ENCODE measurements at regions not wholly inside any gene's neighbourhood (a gene's known extent, or its start where the extent isn't known, plus 50 kb on each side); places are given as distances from the start of the nearest gene placed in this dataset.

GRCh38 chr13:74004109-74004508, 130.1 kb downstream of the KLF12 start (continued):
- TF ChIP-seq HMGXB4 (CRISPR knock-in tag; IDR thresholded peaks at IDR 0.05) (no peak), E2F1 (CRISPR knock-in tag; IDR thresholded peaks at IDR 0.05) (no peak), SP1 (CRISPR knock-in tag; conservative IDR thresholded peaks at IDR 0.05) (no peak), CBFB (CRISPR knock-in tag; IDR thresholded peaks at IDR 0.05; ENCODE audit: low read depth) (no peak)

GRCh38 chr13:74003374-74003773, 130.8 kb downstream of the KLF12 start:
- H3K4me3 Mint-ChIP-seq, result no peak overlapping the region
- no peaks in the 10 kb centered on the region for H3K9me3 Mint-ChIP-seq
- CTCF ChIA-PET, result no interaction called here
- no peak overlapping the region for H3K27ac Mint-ChIP-seq
- no peaks in the 10 kb centered on the region for H3K4me1 Mint-ChIP-seq
- ATAC-seq, result no peak
- H3K36me3 Mint-ChIP-seq, result no peaks in the 10 kb centered on the region
- no peak for DNase-seq (ENCODE audit: low spot score)
- TF ChIP-seq E2F4 (CRISPR knock-in tag; IDR thresholded peaks at IDR 0.05; ENCODE audit: borderline replicate concordance, low read depth) (no peak), ARID4B (CRISPR knock-in tag; IDR thresholded peaks at IDR 0.05; ENCODE audit: borderline replicate concordance) (no peak), CREB1 (CRISPR knock-in tag; IDR thresholded peaks at IDR 0.05) (no peak), ETV6 (CRISPR knock-in tag; IDR thresholded peaks at IDR 0.05) (no peak), RELA (CRISPR knock-in tag; IDR thresholded peaks at IDR 0.05; ENCODE audit: borderline replicate concordance) (no peak), HMGA2 (CRISPR knock-in tag; IDR thresholded peaks at IDR 0.05) (no peak), ATF2 (CRISPR knock-in tag; IDR thresholded peaks at IDR 0.05; ENCODE audit: borderline replicate concordance, low read depth) (no peak), NFATC4 (CRISPR knock-in tag; IDR thresholded peaks at IDR 0.05) (no peak), PRRX2 (CRISPR knock-in tag; IDR thresholded peaks at IDR 0.05) (no peak), ZNF512 (CRISPR knock-in tag; IDR thresholded peaks at IDR 0.05; ENCODE audit: borderline replicate concordance) (no peak), USF2 (CRISPR knock-in tag; IDR thresholded peaks at IDR 0.05) (no peak), FOXJ3 (CRISPR knock-in tag; IDR thresholded peaks at IDR 0.05; ENCODE audit: borderline replicate concordance) (no peak), NR1H2 (CRISPR knock-in tag; IDR thresholded peaks at IDR 0.05) (no peak), CTCF (IDR thresholded peaks at IDR 0.05) (no peak), TEAD4 (CRISPR knock-in tag; IDR thresholded peaks at IDR 0.05) (no peak), CREM (CRISPR knock-in tag; IDR thresholded peaks at IDR 0.05) (no peak), ZNF317 (CRISPR knock-in tag; IDR thresholded peaks at IDR 0.05; ENCODE audit: borderline replicate concordance, low read depth) (no peak), NFE2L1 (CRISPR knock-in tag; IDR thresholded peaks at IDR 0.05) (no peak)
- no peaks in the 10 kb centered on the region for H3K27me3 Mint-ChIP-seq (ENCODE audit: low read depth)
- POLR2A ChIA-PET, result no interaction called here

Data from WTC11 (cell line).